CD4-positive, alpha-beta T cell (primary cell): ENCODE measurements at regions not wholly inside any gene's neighbourhood (a gene's known extent, or its start where the extent isn't known, plus 50 kb on each side); places are given as distances from the start of the nearest gene placed in this dataset.

ENCODE experiments used
- ATAC-seq: fragments of 200-7000 bp; cut with Tn5 transposase; one replicate; pipeline ENCODE4 v1.10.0; 2022; ENCODE audit warnings: mild to moderate bottlenecking; ENCODE audit not compliant: poor library complexity
- CTCF ChIA-PET: fragments of 350-600 bp; sonication (Branson Sonifier 250); formaldehyde crosslinking; loops from one replicate; lab custom pipeline; 2021; ENCODE audit warnings: antibody characterized with exemption, inconsistent platforms; lab: Charles Lee
- POLR2A ChIA-PET: fragments of 350-600 bp; sonication (Branson Sonifier 250); formaldehyde crosslinking; loops from one replicate; lab custom pipeline; 2021; ENCODE audit warnings: antibody characterized with exemption, inconsistent platforms; lab: Charles Lee
- DNase-seq, 14 experiments: peaks; one replicate each; pipeline ENCODE4 v3.0.0-alpha.2; 2013 to 2020; ENCODE audit warnings: mixed read lengths in 2 of 14
- H3K27ac ChIP-seq, 2 donors: one replicate each; pipeline versions ENCODE4 v1.5.1 to v1.7.0; 2013; ENCODE audit warnings: low read length in 2 of 2, low read depth in 1 of 2, mild to moderate bottlenecking in 1 of 2
- H3K27me3 ChIP-seq, 2 experiments: 1 replicate in 1 of 2; 2 replicates in 1 of 2; pipeline versions ENCODE4 v1.6.1 to v1.7.0; 2013; ENCODE audit warnings: low read length in 2 of 2, control low read depth in 1 of 2, mild to moderate bottlenecking in 1 of 2, moderate library complexity in 1 of 2; ENCODE audit not compliant: insufficient read depth in 2 of 2, control insufficient read depth in 1 of 2
- H3K36me3 ChIP-seq: one replicate; pipeline ENCODE4 v1.6.1; 2013; ENCODE audit warnings: low read length, control low read depth; ENCODE audit not compliant: insufficient read depth
- H3K4me1 ChIP-seq: one replicate; pipeline ENCODE4 v1.6.1; 2013; ENCODE audit warnings: low read length, control low read depth; ENCODE audit not compliant: insufficient read depth
- H3K4me3 ChIP-seq: one replicate; pipeline ENCODE4 v1.5.1; 2013; ENCODE audit warnings: mild to moderate bottlenecking, low read length, moderate library complexity
- H3K9me3 ChIP-seq, 2 experiments: 1 replicate in 1 of 2; 2 replicates in 1 of 2; pipeline versions ENCODE4 v1.6.1 to v1.7.0; 2013; ENCODE audit warnings: low read length in 2 of 2, mild to moderate bottlenecking in 2 of 2, control low read depth in 1 of 2, moderate library complexity in 1 of 2; ENCODE audit not compliant: control insufficient read depth in 1 of 2, insufficient read depth in 1 of 2
- H3K27ac Mint-ChIP-seq: one replicate; pipeline ENCODE4 v1.8.0; 2020; ENCODE audit warnings: mixed read lengths
- H3K27me3 Mint-ChIP-seq: one replicate; pipeline ENCODE4 v1.8.0; 2021; ENCODE audit warnings: mixed read lengths
- H3K36me3 Mint-ChIP-seq: one replicate; pipeline ENCODE4 v1.8.0; 2021; ENCODE audit warnings: low read depth, mixed read lengths
- H3K4me1 Mint-ChIP-seq: one replicate; pipeline ENCODE4 v1.8.0; 2021; ENCODE audit warnings: low read depth, mixed read lengths
- H3K4me3 Mint-ChIP-seq: one replicate; pipeline ENCODE4 v1.8.0; 2020; ENCODE audit warnings: mild to moderate bottlenecking, mixed read lengths
- H3K9me3 Mint-ChIP-seq: one replicate; pipeline ENCODE4 v1.8.0; 2020; ENCODE audit warnings: mixed read lengths
- CTCF ChIP-seq: fragments of 200-600 bp; IDR thresholded peaks from one replicate; pipeline ENCODE4 v1.8.0; 2022; ENCODE audit warnings: antibody characterized with exemption, mild to moderate bottlenecking
- intact Hi-C, 2 experiments: fragments of 100-400 bp; cut with DNase I in 1 of 2; cut with micrococcal nuclease in 1 of 2; formaldehyde crosslinking; loops; one replicate each; pipeline versions ENCODE4 v1.15.1 to v1.9.0; 2023 to 2025; cut with DNase I, micrococcal nuclease

DNA sequence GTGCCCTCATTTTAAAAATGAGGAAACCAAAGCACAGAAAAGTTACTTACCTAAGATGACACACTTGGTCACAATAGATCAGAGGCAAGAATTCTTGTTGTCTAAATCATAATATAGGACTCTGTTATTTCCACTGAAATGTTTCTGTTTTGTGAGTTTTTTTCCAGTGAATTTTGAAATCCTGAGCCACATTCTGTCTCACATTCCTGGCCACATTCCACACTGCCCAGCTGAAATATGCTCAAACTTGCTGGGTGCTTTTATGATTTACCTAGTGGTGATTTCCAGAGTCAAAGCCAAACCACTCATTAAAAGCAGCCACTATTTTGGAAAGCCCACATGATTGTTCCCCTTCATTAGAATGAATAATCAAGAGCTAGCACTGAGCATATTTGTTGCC lies 82.3 kb upstream of the NPHP3 start:
- ATAC-seq (no peak), DNase-seq (no peak)
- Mint-ChIP-seq H3K4me1 (no peaks in the 10 kb centered on the region), H3K27me3 (no peaks in the 10 kb centered on the region), H3K27ac (no peak overlapping the region), H3K9me3 (no peaks in the 10 kb centered on the region), H3K4me3 (no peak overlapping the region), H3K36me3 (no peaks in the 10 kb centered on the region)
- ChIA-PET POLR2A (no interaction called here), CTCF (no interaction called here)
- no peaks in the 10 kb centered on the region for H3K4me1 ChIP-seq
- no peaks in the 10 kb centered on the region for H3K36me3 ChIP-seq
- no peaks in the 10 kb centered on the region for H3K9me3 ChIP-seq
- TF ChIP-seq CTCF = no peak
- no peak overlapping the region for H3K27ac ChIP-seq
- intact Hi-C loops = no loop called here
- no peak overlapping the region for H3K4me3 ChIP-seq
- no peaks in the 10 kb centered on the region for H3K27me3 ChIP-seq

GRCh38 chr3:132803889-132804288 lies 81.7 kb upstream of the NPHP3 start:
- ChIA-PET POLR2A (no interaction called here), CTCF (no interaction called here)
- Mint-ChIP-seq H3K27ac (no peak overlapping the region), H3K4me3 (no peak overlapping the region), H3K9me3 (no peaks in the 10 kb centered on the region), H3K27me3 (no peaks in the 10 kb centered on the region), H3K4me1 (no peaks in the 10 kb centered on the region), H3K36me3 (no peaks in the 10 kb centered on the region)
- no peaks in the 10 kb centered on the region for H3K4me1 ChIP-seq
- no peak for DNase-seq
- H3K4me3 ChIP-seq = no peak overlapping the region
- no peaks in the 10 kb centered on the region for H3K27me3 ChIP-seq
- intact Hi-C loops = no loop called here
- no peak for TF ChIP-seq CTCF
- H3K36me3 ChIP-seq = no peaks in the 10 kb centered on the region
- H3K9me3 ChIP-seq = no peaks in the 10 kb centered on the region
- no peak for ATAC-seq
- no peak overlapping the region for H3K27ac ChIP-seq

DNA sequence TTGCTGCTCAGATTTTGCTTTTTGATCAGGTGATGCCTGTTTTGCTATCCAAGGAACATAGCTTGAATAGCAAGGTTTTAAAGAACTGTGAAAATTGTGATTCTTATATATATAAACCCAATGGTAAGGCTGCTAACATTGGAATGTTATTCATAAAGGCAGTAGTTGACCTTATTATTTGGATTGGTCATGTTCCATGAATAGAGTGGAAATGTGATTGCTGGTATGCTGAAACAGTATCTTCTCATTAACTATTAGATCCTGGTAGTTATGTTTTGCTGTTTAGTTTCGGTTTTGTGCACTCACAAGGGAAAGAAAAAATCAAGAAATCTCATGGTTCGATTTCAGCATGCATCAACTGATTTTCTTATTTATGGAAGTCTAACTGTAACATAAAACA lies 78.7 kb upstream of the NPHP3 start:
- intact Hi-C loops = no loop called here
- H3K27ac ChIP-seq = no peak overlapping the region
- no peak overlapping the region for H3K4me3 ChIP-seq
- Mint-ChIP-seq H3K36me3 (no peaks in the 10 kb centered on the region), H3K27ac (no peak overlapping the region), H3K4me1 (no peaks in the 10 kb centered on the region), H3K9me3 (no peaks in the 10 kb centered on the region), H3K4me3 (no peak overlapping the region), H3K27me3 (no peaks in the 10 kb centered on the region)
- H3K27me3 ChIP-seq = no peaks in the 10 kb centered on the region
- DNase-seq (no peak), ATAC-seq (no peak)
- no peaks in the 10 kb centered on the region for H3K9me3 ChIP-seq
- H3K4me1 ChIP-seq = no peaks in the 10 kb centered on the region
- ChIA-PET CTCF (no interaction called here), POLR2A (no interaction called here)
- no peaks in the 10 kb centered on the region for H3K36me3 ChIP-seq
- TF ChIP-seq CTCF = no peak
